OCI-LY3 (cell line): ENCODE measurements at regions not wholly inside any gene's neighbourhood (a gene's known extent, or its start where the extent isn't known, plus 50 kb on each side); places are given as distances from the start of the nearest gene placed in this dataset.

ENCODE experiments used
- EZH2phosphoT487 ChIP-seq: fragments of 200-600 bp; shearing (Covaris generic); IDR thresholded peaks from 2 replicates; pipeline ENCODE4 v1.6.1; 2018; ENCODE audit warnings: antibody characterized with exemption, mixed run types, low read depth
- TF ChIP-seq, protein P1 (sequence below): fragments of 200-600, 300-600 bp; sonication (generic); IDR thresholded peaks from 2 replicates; pipeline ENCODE4 v1.5.1; 2014; ENCODE audit warnings: antibody characterized with exemption, low read length, low read depth

DNA sequence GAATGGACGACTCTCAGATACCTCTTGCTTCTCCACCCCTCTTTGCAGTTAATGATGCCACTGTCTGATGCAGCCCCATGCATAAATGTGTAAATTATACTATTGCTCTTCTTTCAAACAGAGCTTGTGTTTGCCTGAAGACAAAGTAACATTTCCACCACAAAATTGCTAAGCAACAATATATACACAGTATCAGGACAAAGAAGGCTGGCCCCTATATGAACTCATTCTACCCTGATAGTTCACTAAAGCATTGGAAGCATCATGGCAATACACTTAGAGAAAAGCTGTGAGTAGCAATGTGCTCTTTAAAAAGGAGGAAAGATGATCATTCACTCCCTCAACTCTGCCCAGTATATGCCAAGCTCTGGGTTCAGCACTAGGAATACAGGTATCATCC is 427.0 kb upstream of the CPEB2 start:
- TF ChIP-seq, protein P1, sequence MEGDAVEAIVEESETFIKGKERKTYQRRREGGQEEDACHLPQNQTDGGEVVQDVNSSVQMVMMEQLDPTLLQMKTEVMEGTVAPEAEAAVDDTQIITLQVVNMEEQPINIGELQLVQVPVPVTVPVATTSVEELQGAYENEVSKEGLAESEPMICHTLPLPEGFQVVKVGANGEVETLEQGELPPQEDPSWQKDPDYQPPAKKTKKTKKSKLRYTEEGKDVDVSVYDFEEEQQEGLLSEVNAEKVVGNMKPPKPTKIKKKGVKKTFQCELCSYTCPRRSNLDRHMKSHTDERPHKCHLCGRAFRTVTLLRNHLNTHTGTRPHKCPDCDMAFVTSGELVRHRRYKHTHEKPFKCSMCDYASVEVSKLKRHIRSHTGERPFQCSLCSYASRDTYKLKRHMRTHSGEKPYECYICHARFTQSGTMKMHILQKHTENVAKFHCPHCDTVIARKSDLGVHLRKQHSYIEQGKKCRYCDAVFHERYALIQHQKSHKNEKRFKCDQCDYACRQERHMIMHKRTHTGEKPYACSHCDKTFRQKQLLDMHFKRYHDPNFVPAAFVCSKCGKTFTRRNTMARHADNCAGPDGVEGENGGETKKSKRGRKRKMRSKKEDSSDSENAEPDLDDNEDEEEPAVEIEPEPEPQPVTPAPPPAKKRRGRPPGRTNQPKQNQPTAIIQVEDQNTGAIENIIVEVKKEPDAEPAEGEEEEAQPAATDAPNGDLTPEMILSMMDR: no peak
- no peak for TF ChIP-seq EZH2phosphoT487
